ENCODE measurements at regions not wholly inside any gene's neighbourhood (a gene's known extent, or its start where the extent isn't known, plus 50 kb on each side); places are given as distances from the start of the nearest gene placed in this dataset.

GRCh38 chr7:136693166-136694119 is 175.0 kb upstream of the CHRM2 start:
- no peak for DNase-seq (ENCODE audit: low spot score)
- no peak for ATAC-seq (ENCODE audit: low FRiP score)
- no peak for TF ChIP-seq CTCF (IDR thresholded peaks at IDR 0.05)

GRCh38 chr7:136692221-136692620 is 176.2 kb upstream of the CHRM2 start:
- DNase-seq (ENCODE audit: low spot score), result no peak
- TF ChIP-seq CTCF (IDR thresholded peaks at IDR 0.05), result no peak
- no peak for ATAC-seq (ENCODE audit: low FRiP score)

- no peak for ATAC-seq (ENCODE audit: low FRiP score)
- TF ChIP-seq CTCF (IDR thresholded peaks at IDR 0.05), result no peak
- DNase-seq (ENCODE audit: low spot score), result no peak
Measured at GRCh38 chr7:136688601-136689000, 179.9 kb upstream of the CHRM2 start.

- ATAC-seq (ENCODE audit: low FRiP score) (no peak), DNase-seq (ENCODE audit: low spot score) (peak; percentile 25)
- no peak for TF ChIP-seq CTCF (IDR thresholded peaks at IDR 0.05)
Measured at GRCh38 chr7:136687693-136688322, 180.6 kb upstream of the CHRM2 start.

- no peak for TF ChIP-seq CTCF (IDR thresholded peaks at IDR 0.05)
- DNase-seq (ENCODE audit: low spot score), result no peak
- no peak for ATAC-seq (ENCODE audit: low FRiP score)
Measured at GRCh38 chr7:136685501-136686173, 182.8 kb upstream of the CHRM2 start.

GRCh38 chr7:136677471-136678365 is 190.7 kb upstream of the CHRM2 start:
- ATAC-seq (ENCODE audit: low FRiP score) (no peak), DNase-seq (ENCODE audit: low spot score) (no peak)
- TF ChIP-seq CTCF (IDR thresholded peaks at IDR 0.05), result no peak

Data from omental fat pad (tissue), 3 donors.